ENCODE measurements at regions not wholly inside any gene's neighbourhood (a gene's known extent, or its start where the extent isn't known, plus 50 kb on each side); places are given as distances from the start of the nearest gene placed in this dataset.
A peak's percentile ranks its signal among the peaks of the same experiment; 100 is the strongest.

DNA sequence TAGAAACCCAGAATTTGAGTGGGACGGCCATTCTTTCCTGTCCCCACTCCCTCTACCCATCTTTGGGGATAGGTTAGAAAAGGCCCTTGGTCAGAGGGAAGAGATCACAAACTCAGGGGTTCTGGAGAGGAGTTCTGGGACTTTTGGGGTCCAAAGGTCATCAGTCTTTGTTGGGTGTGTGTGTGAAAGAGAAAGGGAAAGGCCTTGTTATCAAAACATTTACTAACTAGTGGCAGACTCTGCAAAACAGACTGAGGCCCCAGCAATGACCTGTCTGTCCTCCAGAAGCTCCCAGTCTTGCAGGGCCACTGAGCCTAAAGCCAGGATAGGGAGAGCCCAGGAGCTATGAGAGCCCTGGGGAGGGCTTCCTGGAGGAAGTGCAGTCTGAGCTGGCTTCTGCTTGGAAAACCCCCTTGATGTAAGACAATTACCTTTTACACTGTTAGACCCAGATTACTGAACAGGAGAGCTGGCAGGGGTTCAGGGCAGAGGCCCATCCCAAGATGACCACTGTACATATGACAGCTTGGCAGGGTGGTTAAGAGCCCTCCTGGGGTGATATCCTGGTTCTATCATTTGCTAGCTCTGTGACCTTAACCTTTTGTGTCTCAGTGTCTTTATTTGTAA, 429.1 kb upstream of the CCDC196 start:
- no peak for DNase-seq (ENCODE audit: low read depth in 1 of 2, low spot score in 1 of 2)

GRCh38 chr14:66065188-66065587, 421.0 kb upstream of the CCDC196 start:
- DNase-seq (ENCODE audit: low read depth in 1 of 2, low spot score in 1 of 2) = no peak

- no peak for DNase-seq (ENCODE audit: low read depth in 1 of 2, low spot score in 1 of 2)
These were observed 419.0 kb upstream of the CCDC196 start for GRCh38 chr14:66066981-66067776.

- no peak for DNase-seq (ENCODE audit: low read depth in 1 of 2, low spot score in 1 of 2)
These were observed 417.1 kb upstream of the CCDC196 start for GRCh38 chr14:66069036-66069435.

GRCh38 chr14:66069830-66070541, 416.2 kb upstream of the CCDC196 start:
- no peak for DNase-seq (ENCODE audit: low read depth in 1 of 2, low spot score in 1 of 2)

GRCh38 chr14:66070542-66071319, 415.4 kb upstream of the CCDC196 start:
- peak; percentile 54 to 59 for DNase-seq (ENCODE audit: low read depth in 1 of 2, low spot score in 1 of 2)

GRCh38 chr14:66072190-66073084, 413.7 kb upstream of the CCDC196 start:
- DNase-seq (ENCODE audit: low read depth in 1 of 2, low spot score in 1 of 2) = no peak

DNA sequence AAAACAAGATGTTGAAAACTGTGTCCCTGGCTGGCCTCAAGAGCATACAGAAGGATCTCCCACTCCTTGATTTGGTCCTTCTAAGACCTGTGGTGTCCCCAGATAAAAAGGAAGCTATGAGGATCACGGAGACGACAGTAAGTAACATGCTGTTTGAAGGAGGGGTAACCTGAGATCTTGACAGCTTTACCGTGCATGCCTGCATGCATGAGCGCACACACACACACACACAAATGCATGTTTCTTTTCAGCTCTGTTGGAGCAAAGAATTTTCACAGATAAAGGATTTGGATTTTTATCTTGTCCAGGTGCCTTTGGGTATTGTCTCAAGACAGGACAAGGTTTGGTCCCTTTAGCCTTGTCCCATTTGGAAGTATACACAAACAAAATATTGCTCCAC, 411.6 kb upstream of the CCDC196 start:
- DNase-seq (ENCODE audit: low read depth in 1 of 2, low spot score in 1 of 2) = no peak

- DNase-seq (ENCODE audit: low read depth in 1 of 2, low spot score in 1 of 2) = no peak
These were observed 410.0 kb upstream of the CCDC196 start for GRCh38 chr14:66076176-66076575.

DNA sequence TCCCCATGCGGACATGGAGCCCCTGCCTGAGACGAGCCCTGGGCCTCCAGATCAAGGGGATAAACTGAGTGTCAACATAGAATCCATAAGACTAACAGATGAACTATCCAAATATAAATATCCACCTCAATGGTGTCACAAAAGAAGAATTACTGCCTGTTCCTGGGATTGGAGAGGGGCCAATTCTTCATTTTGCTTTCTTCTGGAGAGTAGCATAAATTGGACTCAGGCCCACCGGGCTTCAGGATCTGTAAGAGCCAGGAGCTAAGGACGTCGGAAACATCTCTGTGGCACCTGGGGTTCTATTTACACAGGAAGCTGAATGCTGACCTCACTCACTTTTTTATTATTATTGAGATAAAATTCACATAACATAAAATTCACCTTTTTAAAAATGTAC, 408.2 kb upstream of the CCDC196 start:
- no peak for DNase-seq (ENCODE audit: low read depth in 1 of 2, low spot score in 1 of 2)

- no peak for DNase-seq (ENCODE audit: low read depth in 1 of 2, low spot score in 1 of 2)
These were observed 404.4 kb upstream of the CCDC196 start for GRCh38 chr14:66081594-66082376.

- no peak for DNase-seq (ENCODE audit: low read depth in 1 of 2, low spot score in 1 of 2)
These were observed 400.9 kb upstream of the CCDC196 start for GRCh38 chr14:66085224-66085623.

- DNase-seq (ENCODE audit: low read depth in 1 of 2, low spot score in 1 of 2) = no peak
These were observed 400.5 kb upstream of the CCDC196 start for GRCh38 chr14:66085665-66086064.

DNA sequence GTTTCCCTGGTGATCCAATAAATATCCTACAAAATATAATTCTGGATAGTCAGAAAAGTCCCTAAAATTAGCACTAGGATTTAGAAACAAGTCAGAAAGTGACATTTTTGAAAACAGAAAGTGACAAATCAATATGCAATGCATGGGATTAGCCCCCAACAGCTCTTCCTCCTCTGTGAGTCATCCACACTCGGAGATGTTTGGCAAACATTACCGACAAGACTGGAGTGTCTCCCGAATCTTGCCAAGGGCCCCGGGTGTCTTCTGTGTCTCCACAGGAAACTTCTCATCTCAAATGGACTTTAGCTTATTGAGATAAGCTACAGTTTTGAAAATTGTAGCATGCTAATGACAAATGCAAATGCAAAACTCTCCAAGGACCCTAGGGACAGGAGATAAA, 398.9 kb upstream of the CCDC196 start:
- DNase-seq (ENCODE audit: low read depth in 1 of 2, low spot score in 1 of 2) = no peak

DNA sequence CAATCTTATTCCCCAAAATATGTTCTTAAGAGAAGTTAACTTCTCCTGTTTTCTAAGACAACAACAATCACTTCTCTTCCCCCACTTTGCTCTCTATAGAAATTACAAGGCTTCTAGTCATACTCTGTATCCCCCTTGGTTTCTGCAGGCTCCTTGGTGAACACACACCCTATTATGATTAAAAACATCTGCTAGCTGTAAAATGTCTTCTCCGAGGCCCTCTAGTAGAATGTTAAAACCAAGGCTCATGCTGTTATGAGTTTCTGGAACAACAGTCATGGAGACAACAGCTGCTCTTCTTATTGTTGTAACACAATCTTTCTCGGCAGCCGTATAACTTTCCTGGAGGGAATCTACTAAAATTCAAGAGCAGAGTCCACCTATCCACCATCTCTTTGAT, 397.5 kb upstream of the CCDC196 start:
- no peak for DNase-seq (ENCODE audit: low read depth in 1 of 2, low spot score in 1 of 2)

GRCh38 chr14:66092206-66092605, 394.0 kb upstream of the CCDC196 start:
- DNase-seq (ENCODE audit: low read depth in 1 of 2, low spot score in 1 of 2) = no peak

GRCh38 chr14:66092748-66093147, 393.4 kb upstream of the CCDC196 start:
- DNase-seq (ENCODE audit: low read depth in 1 of 2, low spot score in 1 of 2) = no peak

GRCh38 chr14:66094001-66094727, 392.0 kb upstream of the CCDC196 start:
- no peak for DNase-seq (ENCODE audit: low read depth in 1 of 2, low spot score in 1 of 2)

- DNase-seq (ENCODE audit: low read depth in 1 of 2, low spot score in 1 of 2) = no peak
These were observed 386.7 kb upstream of the CCDC196 start for GRCh38 chr14:66099451-66099850.

Measured in activated CD4-positive, alpha-beta T cell treated with anti-CD3 and anti-CD28 coated beads, Interleukin-2, amount 50 U/mL, for 24 hours (primary cell).